Dermis microvascular lymphatic vessel endothelial cell (primary cell): ENCODE measurements at regions not wholly inside any gene's neighbourhood (a gene's known extent, or its start where the extent isn't known, plus 50 kb on each side); places are given as distances from the start of the nearest gene placed in this dataset.
A peak's percentile ranks its signal among the peaks of the same experiment; 100 is the strongest.

Source experiments
- DNase-seq, 2 donors: peaks; one replicate each; pipeline versions ENCODE4 v3.0.0 to v3.0.0-alpha.2; 2010; ENCODE audit warnings: low read depth in 2 of 2

DNA sequence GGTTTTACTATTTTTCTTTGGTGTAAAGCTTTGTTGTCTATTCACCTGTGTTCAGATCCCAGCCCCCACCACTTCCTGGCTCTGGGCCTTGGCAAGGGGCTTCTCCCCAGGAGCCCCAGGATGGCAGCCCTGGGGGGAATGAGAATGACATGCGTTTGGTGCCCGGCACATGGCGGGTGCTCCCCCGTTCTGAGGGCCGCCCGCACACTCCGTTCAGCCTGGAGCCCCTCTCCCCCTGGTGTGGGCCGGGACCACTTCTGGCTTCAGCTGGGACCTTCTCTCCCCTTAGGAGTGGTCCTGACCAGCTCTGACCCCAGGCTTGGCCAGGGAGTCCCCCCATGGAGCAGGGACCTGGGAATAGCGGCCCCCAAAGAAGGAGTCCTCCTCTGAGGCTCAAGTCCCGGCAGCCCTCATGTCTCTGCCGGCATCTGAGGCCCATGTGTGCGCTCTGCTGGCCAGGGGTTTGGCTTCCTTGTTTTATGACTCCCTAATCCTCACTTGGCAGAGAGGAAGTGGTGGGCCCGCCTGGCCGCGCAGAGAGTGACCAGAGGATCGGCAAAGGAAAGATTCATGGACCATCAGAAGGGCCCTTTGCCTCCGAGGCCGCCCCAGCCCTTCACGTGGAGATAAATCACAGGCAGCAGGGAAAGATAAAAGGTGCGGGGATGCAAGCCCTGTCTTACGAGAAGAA is 57.0 kb upstream of the LMX1B start:
- DNase-seq: no peak

DNA sequence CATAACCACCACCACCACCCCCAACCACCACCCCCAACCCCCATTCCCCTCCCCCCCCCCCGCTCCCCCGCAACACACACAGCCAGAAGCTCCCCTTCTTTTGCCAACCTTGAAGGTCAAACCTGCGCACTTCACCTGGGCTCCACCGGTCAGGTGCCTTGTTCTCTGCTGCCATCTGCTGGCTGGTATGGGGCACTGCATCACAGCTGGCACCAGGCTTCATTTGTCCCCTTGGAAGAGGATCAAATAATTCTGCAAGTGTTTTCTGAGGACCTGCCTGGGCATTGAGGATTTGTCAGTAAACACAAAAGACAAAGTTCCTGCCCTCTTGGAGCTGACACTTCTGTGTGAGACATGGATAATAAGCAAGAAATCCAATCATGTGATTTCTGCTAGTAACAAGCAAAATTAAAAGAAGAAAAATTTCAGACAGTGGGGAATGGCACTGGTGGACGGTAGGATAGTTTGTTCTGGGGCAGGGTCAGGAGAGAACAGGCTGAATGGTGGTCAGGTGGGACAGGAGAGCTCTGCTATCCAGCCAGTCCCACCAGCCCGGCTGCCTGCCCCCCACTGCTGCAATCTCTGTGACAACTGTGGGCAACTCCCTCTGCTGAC is 55.6 kb upstream of the LMX1B start:
- peak; percentile 6 to 50 for DNase-seq

DNA sequence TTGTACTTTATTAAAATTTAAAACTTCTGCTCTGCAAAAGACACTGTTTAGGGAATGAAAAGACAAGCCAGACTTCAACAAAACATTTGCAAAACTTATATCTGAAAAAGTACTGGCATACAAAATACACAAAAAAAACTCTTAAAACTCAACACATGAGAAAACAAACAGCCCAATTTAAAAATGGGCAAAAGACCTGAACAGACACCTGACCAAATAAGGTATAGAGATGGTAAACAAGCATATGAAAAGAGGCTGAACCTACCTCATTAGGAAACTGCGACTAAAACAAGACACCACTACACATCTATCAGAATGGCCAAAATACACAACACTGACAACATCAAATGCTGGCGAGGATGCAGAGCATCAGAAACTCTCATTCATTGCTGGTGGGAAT is 54.4 kb upstream of the LMX1B start:
- no peak for DNase-seq

DNA sequence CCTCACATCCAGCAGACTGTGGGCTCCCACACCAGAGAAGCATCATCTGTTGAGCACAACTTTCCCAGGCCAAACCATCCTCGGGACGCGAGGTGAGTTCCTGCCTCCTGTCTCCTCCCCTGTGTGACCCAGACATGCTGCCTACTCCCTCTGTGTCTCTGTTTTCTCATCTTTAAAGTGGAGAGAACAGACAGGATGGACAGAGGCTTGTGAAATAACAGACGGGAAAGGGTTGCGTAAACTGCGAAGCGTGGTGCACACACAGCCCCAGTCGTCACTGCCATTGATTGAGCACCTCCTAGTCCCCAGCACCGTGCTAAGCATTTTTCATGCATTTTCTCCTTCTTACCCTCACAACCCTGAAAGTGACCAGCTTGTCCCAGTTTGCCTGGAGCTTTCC is 52.1 kb upstream of the LMX1B start:
- no peak for DNase-seq

DNA sequence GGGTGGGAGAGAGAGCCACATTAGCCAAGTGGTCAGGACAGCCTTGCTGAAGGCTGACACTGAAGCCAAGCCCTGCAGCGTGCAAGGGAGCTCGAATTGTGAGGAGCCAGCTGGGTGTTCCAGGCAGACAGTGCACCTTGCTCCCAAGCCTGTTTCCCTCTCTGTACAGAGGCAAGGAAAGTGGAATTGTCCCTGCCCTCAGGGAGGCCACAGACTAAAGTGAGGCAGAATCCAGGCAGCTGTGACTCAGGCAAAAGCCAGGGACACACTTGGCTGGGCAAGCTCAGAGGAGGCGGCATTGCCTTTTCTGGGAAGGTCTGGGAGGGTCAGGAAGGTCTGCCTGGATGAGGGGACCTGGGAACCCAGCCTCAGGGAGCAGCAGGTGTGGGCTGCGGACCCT is 50.2 kb upstream of the LMX1B start:
- no peak for DNase-seq
